Peyer's patch (tissue), 4 donors: ENCODE measurements at regions not wholly inside any gene's neighbourhood (a gene's known extent, or its start where the extent isn't known, plus 50 kb on each side); places are given as distances from the start of the nearest gene placed in this dataset.

Experiments used
- CTCF ChIP-seq, 6 experiments: fragments of 450-650 bp in 4 of 6; fragments of 200-600 bp in 2 of 6; sonication (generic) in 1 of 6; IDR thresholded peaks; one replicate each; pipeline ENCODE4 v1.5.1; 2017 to 2019; ENCODE audit warnings: antibody characterized with exemption in 6 of 6, mild to moderate bottlenecking in 3 of 6, moderate library complexity in 1 of 6
- POLR2A ChIP-seq, 2 donors: fragments of 450-650 bp; IDR thresholded peaks; one replicate each; pipeline ENCODE4 v1.5.1; 2017; ENCODE audit warnings: antibody characterized with exemption in 2 of 2, mild to moderate bottlenecking in 2 of 2, moderate library complexity in 2 of 2

- TF ChIP-seq CTCF (IDR thresholded peaks at IDR 0.05), result no peak
- TF ChIP-seq POLR2A (IDR thresholded peaks at IDR 0.05), result no peak
Observed at GRCh38 chr16:85550422-85550864, 62.7 kb upstream of the GSE1 start.
